ENCODE measurements at regions not wholly inside any gene's neighbourhood (a gene's known extent, or its start where the extent isn't known, plus 50 kb on each side); places are given as distances from the start of the nearest gene placed in this dataset.

DNA sequence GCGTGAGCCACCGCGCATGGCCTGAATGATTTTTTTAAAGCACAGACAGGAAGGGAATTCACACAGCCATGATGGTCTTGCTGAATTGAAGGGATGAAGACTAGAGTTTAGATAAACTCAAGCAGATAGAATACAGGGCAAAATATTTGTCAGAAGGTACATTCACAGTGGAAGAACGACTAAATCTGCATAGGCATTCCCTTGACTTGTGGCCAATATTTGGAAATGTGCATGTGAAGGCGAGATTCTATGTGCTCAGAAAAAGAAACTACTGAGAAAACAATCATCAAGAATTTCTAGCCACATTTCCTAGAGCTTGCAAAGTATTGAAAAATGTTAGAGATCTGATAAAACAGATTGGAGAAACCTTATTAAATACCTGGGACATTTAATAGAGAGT, 1166.2 kb downstream of the DNAJB9 start:
- TF ChIP-seq, protein P1, sequence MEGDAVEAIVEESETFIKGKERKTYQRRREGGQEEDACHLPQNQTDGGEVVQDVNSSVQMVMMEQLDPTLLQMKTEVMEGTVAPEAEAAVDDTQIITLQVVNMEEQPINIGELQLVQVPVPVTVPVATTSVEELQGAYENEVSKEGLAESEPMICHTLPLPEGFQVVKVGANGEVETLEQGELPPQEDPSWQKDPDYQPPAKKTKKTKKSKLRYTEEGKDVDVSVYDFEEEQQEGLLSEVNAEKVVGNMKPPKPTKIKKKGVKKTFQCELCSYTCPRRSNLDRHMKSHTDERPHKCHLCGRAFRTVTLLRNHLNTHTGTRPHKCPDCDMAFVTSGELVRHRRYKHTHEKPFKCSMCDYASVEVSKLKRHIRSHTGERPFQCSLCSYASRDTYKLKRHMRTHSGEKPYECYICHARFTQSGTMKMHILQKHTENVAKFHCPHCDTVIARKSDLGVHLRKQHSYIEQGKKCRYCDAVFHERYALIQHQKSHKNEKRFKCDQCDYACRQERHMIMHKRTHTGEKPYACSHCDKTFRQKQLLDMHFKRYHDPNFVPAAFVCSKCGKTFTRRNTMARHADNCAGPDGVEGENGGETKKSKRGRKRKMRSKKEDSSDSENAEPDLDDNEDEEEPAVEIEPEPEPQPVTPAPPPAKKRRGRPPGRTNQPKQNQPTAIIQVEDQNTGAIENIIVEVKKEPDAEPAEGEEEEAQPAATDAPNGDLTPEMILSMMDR (IDR thresholded peaks at IDR 0.05; ENCODE audit: control insufficient read depth, extremely low read depth, insufficient read depth): no peak
- DNase-seq (ENCODE audit: low read depth): no peak
- no peak overlapping the region for H3K4me3 ChIP-seq (ENCODE audit: low read depth, low read length)

- TF ChIP-seq, protein P1 (IDR thresholded peaks at IDR 0.05; ENCODE audit: control insufficient read depth, extremely low read depth, insufficient read depth): no peak
- H3K4me3 ChIP-seq (ENCODE audit: low read depth, low read length): no peak overlapping the region
- no peak for DNase-seq (ENCODE audit: low read depth)
These were observed 1176.2 kb downstream of the DNAJB9 start for GRCh38 chr7:109745677-109746410.

- no peak overlapping the region for H3K4me3 ChIP-seq (ENCODE audit: low read depth, low read length)
- no peak for DNase-seq (ENCODE audit: low read depth)
- TF ChIP-seq, protein P1 (IDR thresholded peaks at IDR 0.05; ENCODE audit: control insufficient read depth, extremely low read depth, insufficient read depth): no peak
These were observed 1181.6 kb downstream of the DNAJB9 start for GRCh38 chr7:109751241-109751640.

DNA sequence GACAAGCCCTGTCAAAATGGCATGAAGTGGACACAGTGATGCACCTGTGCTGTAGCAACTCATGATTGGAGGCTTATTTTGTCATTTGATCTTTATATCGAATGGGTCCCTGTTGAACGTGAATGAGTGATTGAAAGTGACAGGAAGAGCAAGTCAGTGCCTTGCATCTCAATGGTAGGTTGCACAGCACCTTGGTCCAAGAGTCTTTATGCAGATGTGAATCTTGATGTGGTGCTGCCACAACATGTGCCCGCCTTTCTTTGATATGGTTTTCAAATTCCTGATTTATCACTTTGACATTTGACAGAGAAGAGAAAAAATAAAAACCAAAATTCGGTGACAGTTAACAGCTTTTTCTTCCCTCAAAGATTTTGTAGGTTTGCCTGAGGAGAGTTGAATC, 1182.4 kb downstream of the DNAJB9 start:
- DNase-seq (ENCODE audit: low read depth): no peak
- H3K4me3 ChIP-seq (ENCODE audit: low read depth, low read length): no peak overlapping the region
- TF ChIP-seq, protein P1 (IDR thresholded peaks at IDR 0.05; ENCODE audit: control insufficient read depth, extremely low read depth, insufficient read depth): no peak

GRCh38 chr7:109757713-109758112, 1188.0 kb downstream of the DNAJB9 start:
- H3K4me3 ChIP-seq (ENCODE audit: low read depth, low read length): no peak overlapping the region
- DNase-seq (ENCODE audit: low read depth): no peak
- TF ChIP-seq, protein P1 (IDR thresholded peaks at IDR 0.05; ENCODE audit: control insufficient read depth, extremely low read depth, insufficient read depth): no peak

DNA sequence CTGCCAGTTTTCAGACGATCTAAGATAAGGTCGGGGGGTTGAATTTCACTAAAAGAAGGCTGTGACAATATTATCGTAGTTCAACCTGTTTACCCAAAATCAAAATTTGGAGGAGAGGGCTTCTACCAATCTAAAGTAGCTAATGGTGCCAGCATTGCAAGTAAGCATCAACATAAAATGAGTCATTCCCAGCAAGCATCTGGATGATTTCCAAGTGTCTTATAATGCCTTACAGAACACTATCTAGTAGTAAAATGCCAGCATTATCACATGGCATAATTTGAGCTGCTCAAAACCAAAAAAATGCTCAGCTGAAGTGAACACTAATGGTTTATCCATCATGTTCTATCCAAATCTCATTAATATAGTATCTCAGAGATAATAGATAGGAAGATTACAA, 1193.9 kb downstream of the DNAJB9 start:
- TF ChIP-seq, protein P1 (IDR thresholded peaks at IDR 0.05; ENCODE audit: control insufficient read depth, extremely low read depth, insufficient read depth): no peak
- peak; percentile 14 for DNase-seq (ENCODE audit: low read depth)
- no peak overlapping the region for H3K4me3 ChIP-seq (ENCODE audit: low read depth, low read length)

DNA sequence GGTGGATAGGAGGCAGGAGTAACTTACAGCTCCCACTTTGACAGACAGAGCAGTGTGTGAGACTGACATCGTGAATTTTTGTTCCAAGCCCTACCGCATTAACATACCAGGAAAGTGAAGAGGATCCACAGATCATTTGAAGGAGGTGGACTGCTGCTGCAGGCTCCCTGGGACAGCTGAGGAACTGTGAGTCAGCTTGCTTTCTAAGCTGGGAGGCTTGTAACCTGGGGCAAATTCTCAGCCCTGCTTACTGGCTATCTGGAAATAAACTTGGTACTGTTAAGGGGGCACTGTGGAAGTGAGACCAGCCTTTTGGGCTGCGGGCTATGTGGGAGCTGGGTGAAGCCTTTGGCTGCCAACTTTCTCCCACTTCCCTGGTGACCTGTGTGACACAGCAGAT, 1202.5 kb downstream of the DNAJB9 start:
- no peak for DNase-seq (ENCODE audit: low read depth)
- TF ChIP-seq, protein P1 (IDR thresholded peaks at IDR 0.05; ENCODE audit: control insufficient read depth, extremely low read depth, insufficient read depth): no peak
- H3K4me3 ChIP-seq (ENCODE audit: low read depth, low read length): no peak overlapping the region
